Loucy (cell line): ENCODE measurements at regions not wholly inside any gene's neighbourhood (a gene's known extent, or its start where the extent isn't known, plus 50 kb on each side); places are given as distances from the start of the nearest gene placed in this dataset.

Experiments
- H2AFZ ChIP-seq: fragments of 200-600 bp; sonication (generic); 2 replicates; pipeline ENCODE4 v1.6.0; 2016; ENCODE audit warnings: antibody characterized with exemption, mild to moderate bottlenecking, low read length, moderate library complexity
- H3F3A ChIP-seq: fragments of 200-600 bp; 2 replicates; pipeline ENCODE4 v1.6.0; 2016; ENCODE audit warnings: antibody characterized with exemption, low read depth, mild to moderate bottlenecking
- H3K27me3 ChIP-seq: fragments of 200-600 bp; sonication (generic); 2 replicates; pipeline ENCODE4 v1.6.1; 2014; ENCODE audit warnings: low read length, mild to moderate bottlenecking; ENCODE audit not compliant: insufficient read depth, poor library complexity, severe bottlenecking
- H3K36me3 ChIP-seq: fragments of 200-600 bp; sonication (generic); 2 replicates; pipeline ENCODE4 v1.6.1; 2016; ENCODE audit warnings: low read length; ENCODE audit not compliant: insufficient read depth
- H3K4me1 ChIP-seq: fragments of 200-600 bp; sonication (generic); 2 replicates; pipeline ENCODE4 v1.5.1; 2014; ENCODE audit warnings: low read length, mild to moderate bottlenecking; ENCODE audit not compliant: insufficient read depth, poor library complexity, severe bottlenecking
- H3K4me2 ChIP-seq: fragments of 200-600 bp; sonication (generic); 2 replicates; pipeline ENCODE4 v1.6.0; 2014; ENCODE audit warnings: antibody characterized with exemption, low read length, low read depth, mild to moderate bottlenecking; ENCODE audit not compliant: poor library complexity, severe bottlenecking
- H3K4me3 ChIP-seq: fragments of 200-600 bp; sonication (generic); 2 replicates; pipeline ENCODE4 v1.5.1; 2014; ENCODE audit warnings: low read length, mild to moderate bottlenecking, mixed read lengths; ENCODE audit not compliant: poor library complexity, severe bottlenecking
- H3K79me2 ChIP-seq: fragments of 200-600 bp; sonication (generic); 2 replicates; pipeline ENCODE4 v1.6.1; 2014; ENCODE audit warnings: low read length; ENCODE audit not compliant: insufficient read depth
- H3K9ac ChIP-seq: fragments of 200-600 bp; sonication (generic); 2 replicates; pipeline ENCODE4 v1.6.0; 2014; ENCODE audit warnings: mild to moderate bottlenecking, low read depth, low read length, moderate library complexity; ENCODE audit not compliant: poor library complexity, severe bottlenecking
- H3K9me2 ChIP-seq: fragments of 200-600 bp; sonication (generic); replicated peaks from 2 replicates; pipeline ENCODE4 v1.6.1; 2016; ENCODE audit warnings: low read depth, low read length, mixed read lengths
- H3K9me3 ChIP-seq: fragments of 200-600 bp; sonication (generic); 2 replicates; pipeline ENCODE4 v1.6.1; 2014; ENCODE audit warnings: mild to moderate bottlenecking, antibody characterized with exemption, low read length, low read depth; ENCODE audit not compliant: insufficient read depth
- H4K20me1 ChIP-seq: fragments of 200-600 bp; sonication (generic); 2 replicates; pipeline ENCODE4 v1.6.0; 2014; ENCODE audit warnings: antibody characterized with exemption, low read length, mild to moderate bottlenecking; ENCODE audit not compliant: insufficient read depth, poor library complexity, severe bottlenecking
- CTCF ChIP-seq: fragments of 200-600 bp; sonication (generic); conservative IDR thresholded peaks from 2 replicates; pipeline ENCODE4 v1.5.1; 2014; ENCODE audit warnings: mild to moderate bottlenecking, antibody characterized with exemption, low read length
- EZH2phosphoT487 ChIP-seq: fragments of 200-600 bp; IDR thresholded peaks from 2 replicates; pipeline ENCODE4 v1.6.1; 2018; ENCODE audit warnings: antibody characterized with exemption, mild to moderate bottlenecking, moderate library complexity, borderline replicate concordance

- Histone ChIP-seq H3K4me3 (no peak overlapping the region), H3K79me2 (no peaks in the 10 kb centered on the region), H3F3A (no peaks in the 10 kb centered on the region), H3K4me1 (peaks cover 6% of the 10 kb centered on the region), H3K9me2 (no peaks in the 10 kb centered on the region), H2AFZ (no peak overlapping the region), H4K20me1 (no peaks in the 10 kb centered on the region), H3K9ac (no peak overlapping the region), H3K4me2 (no peak overlapping the region), H3K9me3 (no peaks in the 10 kb centered on the region; the same call in 1 of the 2 replicates), H3K36me3 (no peaks in the 10 kb centered on the region), H3K27me3 (no peaks in the 10 kb centered on the region)
- TF ChIP-seq EZH2phosphoT487 (no peak), CTCF (no peak)
Observed at GRCh38 chr13:76406243-76406642, 480.0 kb downstream of the KCTD12 start.

GRCh38 chr13:76398425-76398824 lies 487.8 kb downstream of the KCTD12 start:
- H3K4me2 ChIP-seq: no peak overlapping the region
- no peak overlapping the region for H2AFZ ChIP-seq
- no peak for TF ChIP-seq EZH2phosphoT487
- TF ChIP-seq CTCF: no peak

GRCh38 chr13:76397413-76397812 lies 488.8 kb downstream of the KCTD12 start:
- Histone ChIP-seq H3K9me2 (no peaks in the 10 kb centered on the region), H4K20me1 (no peaks in the 10 kb centered on the region), H3K9ac (no peak overlapping the region), H3K27me3 (no peaks in the 10 kb centered on the region), H3K4me1 (no peaks in the 10 kb centered on the region), H3K4me3 (no peak overlapping the region), H3K79me2 (no peaks in the 10 kb centered on the region), H3K4me2 (no peak overlapping the region), H3K9me3 (no peaks in the 10 kb centered on the region), H3F3A (no peaks in the 10 kb centered on the region), H2AFZ (peak overlapping the region; percentile 0; the same call in 1 of the 2 replicates), H3K36me3 (no peaks in the 10 kb centered on the region)
- no peak for TF ChIP-seq EZH2phosphoT487
- TF ChIP-seq CTCF: no peak

More at GRCh38 chr13:76398425-76398824, 487.8 kb downstream of the KCTD12 start:
- no peaks in the 10 kb centered on the region for H3F3A ChIP-seq
- no peaks in the 10 kb centered on the region for H3K27me3 ChIP-seq
- no peaks in the 10 kb centered on the region for H3K4me1 ChIP-seq
- H3K4me3 ChIP-seq: no peak overlapping the region
- no peaks in the 10 kb centered on the region for H3K79me2 ChIP-seq
- no peaks in the 10 kb centered on the region for H4K20me1 ChIP-seq
- no peaks in the 10 kb centered on the region for H3K9me2 ChIP-seq
- H3K9me3 ChIP-seq: no peaks in the 10 kb centered on the region
- H3K36me3 ChIP-seq: no peaks in the 10 kb centered on the region
- no peak overlapping the region for H3K9ac ChIP-seq
